ENCODE measurements at regions not wholly inside any gene's neighbourhood (a gene's known extent, or its start where the extent isn't known, plus 50 kb on each side); places are given as distances from the start of the nearest gene placed in this dataset.

DNA sequence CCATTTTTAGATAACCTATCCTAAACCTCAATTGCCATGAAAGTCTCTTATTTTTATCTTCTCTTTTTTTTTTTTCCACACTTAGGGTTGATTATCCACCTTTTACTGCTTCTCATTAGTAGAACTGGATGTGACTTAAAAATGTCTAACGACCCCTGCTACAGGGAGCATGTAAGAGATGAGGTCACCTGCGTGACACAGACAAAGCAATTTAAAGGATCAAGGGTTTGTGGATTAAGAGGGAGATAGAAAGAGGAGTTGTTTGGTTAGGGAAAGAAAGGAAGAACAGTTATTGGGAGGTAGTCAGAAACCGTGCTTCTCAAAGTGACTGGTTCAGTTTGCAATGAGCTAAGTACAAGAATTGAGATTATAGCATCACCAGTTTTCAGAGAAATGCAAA, 239.1 kb downstream of the ALX1 start:
- Histone ChIP-seq H3K9me3 (no peaks in the 10 kb centered on the region), H3K4me3 (no peak overlapping the region), H3K4me1 (no peaks in the 10 kb centered on the region), H3K27me3 (no peaks in the 10 kb centered on the region), H3K36me3 (no peaks in the 10 kb centered on the region), H3K27ac (no peak overlapping the region)
- TF ChIP-seq POLR2A (IDR thresholded peaks at IDR 0.05) (no peak), EP300 (IDR thresholded peaks at IDR 0.05) (no peak), CTCF (IDR thresholded peaks at IDR 0.05) (no peak), POLR2AphosphoS5 (IDR thresholded peaks at IDR 0.05) (no peak)
- no peak for DNase-seq (ENCODE audit: low spot score in 2 of 2)
- WGBS: 62% methylated on average over 3 of the region's 3 CpGs

DNA sequence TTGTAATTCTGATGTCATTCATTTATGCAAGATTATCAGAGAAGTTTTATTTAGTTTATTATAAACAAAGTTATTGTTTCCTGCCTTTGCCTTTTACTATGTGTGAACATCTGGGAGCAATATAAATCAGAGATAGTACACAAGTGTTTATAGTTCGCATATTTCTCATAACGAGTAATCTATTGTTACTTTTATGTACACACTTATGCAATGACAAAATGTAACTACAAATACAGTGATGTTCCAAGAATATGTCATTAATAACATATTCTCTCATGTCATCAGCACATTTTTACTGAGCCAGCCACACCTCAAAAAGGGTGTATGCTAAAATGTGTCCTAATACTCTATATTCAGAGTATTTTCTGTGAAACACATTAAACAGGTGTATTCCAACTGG, 243.2 kb downstream of the ALX1 start:
- H3K4me3 ChIP-seq: no peak overlapping the region
- 32% methylated on average over 2 of the region's 2 CpGs for WGBS

GRCh38 chr12:85527192-85527591, 247.2 kb downstream of the ALX1 start:
- H3K36me3 ChIP-seq: no peaks in the 10 kb centered on the region
- H3K4me3 ChIP-seq: no peak overlapping the region
- no peak overlapping the region for H3K27ac ChIP-seq
- no peak for DNase-seq (ENCODE audit: low spot score in 2 of 2)
- H3K27me3 ChIP-seq: no peaks in the 10 kb centered on the region
- WGBS: 68% methylated on average over 2 of the region's 2 CpGs
- H3K4me1 ChIP-seq: no peaks in the 10 kb centered on the region
- H3K9me3 ChIP-seq: no peaks in the 10 kb centered on the region
- no peak for TF ChIP-seq CTCF (IDR thresholded peaks at IDR 0.05)
- no peak for TF ChIP-seq EP300 (IDR thresholded peaks at IDR 0.05)
- TF ChIP-seq POLR2A (IDR thresholded peaks at IDR 0.05): no peak
- TF ChIP-seq POLR2AphosphoS5 (IDR thresholded peaks at IDR 0.05): no peak

More for the DNA sequence above, 243.2 kb downstream of the ALX1 start:
- DNase-seq (ENCODE audit: low spot score in 2 of 2): no peak
- Histone ChIP-seq H3K27me3 (no peaks in the 10 kb centered on the region), H3K9me3 (no peaks in the 10 kb centered on the region), H3K4me1 (no peaks in the 10 kb centered on the region), H3K27ac (no peak overlapping the region), H3K36me3 (no peaks in the 10 kb centered on the region)
- TF ChIP-seq EP300 (IDR thresholded peaks at IDR 0.05) (no peak), POLR2AphosphoS5 (IDR thresholded peaks at IDR 0.05) (no peak), POLR2A (IDR thresholded peaks at IDR 0.05) (no peak)

GRCh38 chr12:85529896-85530295, 249.9 kb downstream of the ALX1 start:
- DNase-seq (ENCODE audit: low spot score in 2 of 2): no peak
- H3K36me3 ChIP-seq: no peaks in the 10 kb centered on the region
- no peaks in the 10 kb centered on the region for H3K4me1 ChIP-seq
- no peaks in the 10 kb centered on the region for H3K9me3 ChIP-seq
- no peak for TF ChIP-seq EP300 (IDR thresholded peaks at IDR 0.05)
- no peak for TF ChIP-seq CTCF (IDR thresholded peaks at IDR 0.05)
- no peak for TF ChIP-seq POLR2A (IDR thresholded peaks at IDR 0.05)
- TF ChIP-seq POLR2AphosphoS5 (IDR thresholded peaks at IDR 0.05): no peak
- H3K27ac ChIP-seq: no peak overlapping the region
- no peaks in the 10 kb centered on the region for H3K27me3 ChIP-seq
- 95% methylated on average over 1 of the region's 1 CpG for WGBS
- H3K4me3 ChIP-seq: no peak overlapping the region

GRCh38 chr12:85530456-85530855, 250.4 kb downstream of the ALX1 start:
- H3K27me3 ChIP-seq: no peaks in the 10 kb centered on the region
- no peak overlapping the region for H3K4me3 ChIP-seq
- no peaks in the 10 kb centered on the region for H3K9me3 ChIP-seq
- no peaks in the 10 kb centered on the region for H3K36me3 ChIP-seq
- no peaks in the 10 kb centered on the region for H3K4me1 ChIP-seq
- WGBS: 93% methylated on average over 4 of the region's 4 CpGs
- H3K27ac ChIP-seq: no peak overlapping the region
- DNase-seq (ENCODE audit: low spot score in 2 of 2): no peak
- no peak for TF ChIP-seq POLR2AphosphoS5 (IDR thresholded peaks at IDR 0.05)
- no peak for TF ChIP-seq EP300 (IDR thresholded peaks at IDR 0.05)
- no peak for TF ChIP-seq CTCF (IDR thresholded peaks at IDR 0.05)
- no peak for TF ChIP-seq POLR2A (IDR thresholded peaks at IDR 0.05)

- no peak for DNase-seq (ENCODE audit: low spot score in 2 of 2)
- Histone ChIP-seq H3K27ac (no peak overlapping the region), H3K27me3 (no peaks in the 10 kb centered on the region), H3K9me3 (no peaks in the 10 kb centered on the region), H3K4me1 (no peaks in the 10 kb centered on the region), H3K4me3 (no peak overlapping the region), H3K36me3 (no peaks in the 10 kb centered on the region)
- WGBS: 27% methylated on average over 1 of the region's 1 CpG
- no peak for TF ChIP-seq POLR2A (IDR thresholded peaks at IDR 0.05)
- no peak for TF ChIP-seq CTCF (IDR thresholded peaks at IDR 0.05)
- no peak for TF ChIP-seq POLR2AphosphoS5 (IDR thresholded peaks at IDR 0.05)
- TF ChIP-seq EP300 (IDR thresholded peaks at IDR 0.05): no peak
Observed at GRCh38 chr12:85531341-85531740, 251.3 kb downstream of the ALX1 start.

All from suprapubic skin (tissue), 4 donors.